Nephron (organoid): ENCODE measurements at regions not wholly inside any gene's neighbourhood (a gene's known extent, or its start where the extent isn't known, plus 50 kb on each side); places are given as distances from the start of the nearest gene placed in this dataset.

Experiments
- H3K27ac Mint-ChIP-seq, 3 experiments: 2 replicates each; pipeline ENCODE4 v1.8.0; 2020; ENCODE audit warnings: mixed read lengths in 3 of 3, mild to moderate bottlenecking in 2 of 3, moderate library complexity in 1 of 3
- H3K27me3 Mint-ChIP-seq: 2 replicates; pipeline ENCODE4 v1.8.0; 2021; ENCODE audit warnings: low read depth, mild to moderate bottlenecking, moderate library complexity, mixed read lengths
- H3K36me3 Mint-ChIP-seq: 2 replicates; pipeline ENCODE4 v1.8.0; 2020; ENCODE audit warnings: low read depth, mixed read lengths
- H3K4me1 Mint-ChIP-seq: 2 replicates; pipeline ENCODE4 v1.8.0; 2020; ENCODE audit warnings: mixed read lengths
- H3K4me3 Mint-ChIP-seq, 3 experiments: 2 replicates each; pipeline ENCODE4 v1.8.0; 2020; ENCODE audit warnings: mild to moderate bottlenecking in 3 of 3, mixed read lengths in 3 of 3, moderate library complexity in 2 of 3
- H3K9me3 Mint-ChIP-seq: 2 replicates; pipeline ENCODE4 v1.8.0; 2020; ENCODE audit warnings: mixed read lengths
- CTCF ChIP-seq, 3 experiments: fragments of 200-600 bp; sonication (generic); IDR thresholded peaks; one replicate each; pipeline ENCODE4 v1.5.0; 2021; ENCODE audit warnings: antibody characterized with exemption in 3 of 3; ENCODE audit not compliant: unreplicated experiment in 3 of 3

DNA sequence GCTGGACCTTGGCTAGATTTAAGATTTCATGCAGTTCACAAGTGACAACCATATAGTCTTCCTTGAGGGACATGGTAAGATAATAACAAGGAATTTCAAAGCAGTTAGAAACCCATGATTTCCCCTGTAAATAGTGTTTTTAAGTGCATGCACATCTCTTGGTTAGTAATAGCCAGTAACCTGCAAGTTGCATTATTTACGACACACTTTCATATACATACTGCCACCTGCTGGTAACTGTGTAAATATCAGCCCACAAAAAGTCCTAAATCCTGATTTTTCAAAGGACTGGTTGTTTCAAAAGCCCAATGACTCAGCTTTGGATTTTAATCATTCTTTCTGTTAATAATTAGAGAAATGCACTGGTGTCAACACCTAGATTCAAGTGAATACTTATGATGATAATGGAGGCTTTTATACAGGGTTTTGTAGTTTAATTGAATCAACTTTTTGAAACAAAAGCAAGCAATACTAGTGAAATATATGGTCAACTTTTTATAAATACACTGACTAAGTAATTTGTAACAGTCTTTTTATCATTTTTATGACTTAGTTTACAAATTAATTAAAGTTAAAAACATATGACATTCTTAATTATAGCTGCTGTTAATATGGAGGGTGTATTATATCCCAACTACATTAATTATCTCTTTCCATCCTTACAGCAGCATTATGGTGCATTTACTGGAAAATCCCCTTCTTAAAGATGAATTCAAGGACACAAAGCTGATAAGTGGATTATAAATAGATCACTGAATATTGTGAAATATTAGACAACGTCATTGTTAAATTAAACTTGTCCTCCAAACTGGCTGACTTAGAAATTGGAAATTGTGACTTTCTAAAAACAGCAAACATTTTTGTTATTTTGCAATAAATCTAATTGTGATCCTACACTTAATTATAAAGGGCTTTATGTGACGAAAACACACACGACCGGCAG is 367.7 kb upstream of the SEMA3D start:
- H3K27ac Mint-ChIP-seq, result peak overlapping the region; percentile 14 to 42 (median 25)
- peaks cover 14% of the 10 kb centered on the region for H3K9me3 Mint-ChIP-seq
- H3K4me3 Mint-ChIP-seq, result no peak overlapping the region
- H3K36me3 Mint-ChIP-seq, result no peaks in the 10 kb centered on the region
- H3K27me3 Mint-ChIP-seq, result peaks cover 3% of the 10 kb centered on the region
- peaks cover 7% of the 10 kb centered on the region for H3K4me1 Mint-ChIP-seq
- TF ChIP-seq CTCF (IDR thresholded peaks at IDR 0.05; ENCODE audit: unreplicated experiment in 3 of 3), result peak; percentile 72 to 79 (median 72)

DNA sequence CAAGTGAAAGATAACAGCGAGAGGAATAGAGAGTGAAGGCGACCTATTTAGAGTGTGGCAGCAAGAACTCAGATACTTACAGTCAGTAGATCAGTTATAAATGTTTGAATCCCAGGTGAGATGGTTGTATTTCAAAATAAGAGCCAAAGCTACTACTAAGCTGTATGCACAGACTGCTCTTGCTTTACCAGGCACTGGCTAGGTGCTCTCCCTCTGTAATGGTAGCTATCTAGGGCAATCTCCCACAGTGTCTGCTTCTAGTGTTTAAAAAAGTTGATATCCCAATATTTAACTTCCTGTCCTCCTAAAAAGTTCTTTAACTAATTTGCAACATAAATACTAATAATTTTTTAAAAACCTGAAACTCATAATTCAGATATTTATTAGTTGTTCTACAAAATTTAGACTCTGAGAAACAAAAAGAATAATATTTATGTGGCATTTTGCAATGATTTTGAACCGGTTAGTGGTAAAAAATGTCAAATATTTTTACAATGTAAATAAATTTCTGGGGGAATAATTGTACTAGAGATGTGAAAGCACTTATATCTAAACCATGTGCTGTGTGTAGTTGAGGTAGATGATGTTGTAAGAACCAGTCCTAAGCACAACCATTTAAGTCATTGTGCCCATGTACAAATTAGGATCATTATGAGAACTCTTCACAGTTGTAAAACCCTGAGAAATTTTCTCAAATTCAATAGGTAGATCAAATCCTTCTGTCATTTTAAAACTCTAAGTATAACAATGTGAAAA is 349.3 kb upstream of the SEMA3D start:
- H3K9me3 Mint-ChIP-seq, result peaks cover 8% of the 10 kb centered on the region
- no peaks in the 10 kb centered on the region for H3K36me3 Mint-ChIP-seq
- H3K4me1 Mint-ChIP-seq, result no peaks in the 10 kb centered on the region
- no peak for TF ChIP-seq CTCF (IDR thresholded peaks at IDR 0.05; ENCODE audit: unreplicated experiment in 3 of 3)
- no peak overlapping the region for H3K4me3 Mint-ChIP-seq
- no peaks in the 10 kb centered on the region for H3K27me3 Mint-ChIP-seq
- no peak overlapping the region for H3K27ac Mint-ChIP-seq

DNA sequence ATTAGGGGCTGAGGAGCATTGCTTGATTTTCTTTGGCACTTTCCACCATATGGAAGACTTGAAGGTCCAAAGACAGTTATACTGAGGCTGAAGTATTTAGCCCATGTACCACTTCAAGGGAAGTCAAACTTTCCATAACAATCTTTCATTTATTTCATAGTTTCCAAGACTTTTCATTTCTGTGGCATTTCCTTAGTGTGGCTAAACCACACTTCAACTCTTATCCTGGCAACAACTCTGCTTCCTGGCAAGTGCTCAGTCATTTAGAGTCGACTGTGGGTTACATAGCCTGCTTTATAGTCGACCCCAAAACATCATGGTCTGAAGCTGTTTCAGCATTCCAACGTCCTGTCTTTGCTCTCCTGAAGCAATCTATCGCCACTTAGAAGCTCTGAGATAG is 343.0 kb upstream of the SEMA3D start:
- H3K4me1 Mint-ChIP-seq, result no peaks in the 10 kb centered on the region
- no peaks in the 10 kb centered on the region for H3K9me3 Mint-ChIP-seq
- no peak for TF ChIP-seq CTCF (IDR thresholded peaks at IDR 0.05; ENCODE audit: unreplicated experiment in 3 of 3)
- no peak overlapping the region for H3K4me3 Mint-ChIP-seq
- no peak overlapping the region for H3K27ac Mint-ChIP-seq
- H3K27me3 Mint-ChIP-seq, result no peaks in the 10 kb centered on the region
- H3K36me3 Mint-ChIP-seq, result no peaks in the 10 kb centered on the region

- no peak for TF ChIP-seq CTCF (IDR thresholded peaks at IDR 0.05; ENCODE audit: unreplicated experiment in 3 of 3)
- no peak overlapping the region for H3K27ac Mint-ChIP-seq
- no peaks in the 10 kb centered on the region for H3K4me1 Mint-ChIP-seq
- H3K27me3 Mint-ChIP-seq, result no peaks in the 10 kb centered on the region
- no peaks in the 10 kb centered on the region for H3K9me3 Mint-ChIP-seq
- no peak overlapping the region for H3K4me3 Mint-ChIP-seq
- no peaks in the 10 kb centered on the region for H3K36me3 Mint-ChIP-seq
Observed at GRCh38 chr7:85529201-85529600, 342.3 kb upstream of the SEMA3D start.

DNA sequence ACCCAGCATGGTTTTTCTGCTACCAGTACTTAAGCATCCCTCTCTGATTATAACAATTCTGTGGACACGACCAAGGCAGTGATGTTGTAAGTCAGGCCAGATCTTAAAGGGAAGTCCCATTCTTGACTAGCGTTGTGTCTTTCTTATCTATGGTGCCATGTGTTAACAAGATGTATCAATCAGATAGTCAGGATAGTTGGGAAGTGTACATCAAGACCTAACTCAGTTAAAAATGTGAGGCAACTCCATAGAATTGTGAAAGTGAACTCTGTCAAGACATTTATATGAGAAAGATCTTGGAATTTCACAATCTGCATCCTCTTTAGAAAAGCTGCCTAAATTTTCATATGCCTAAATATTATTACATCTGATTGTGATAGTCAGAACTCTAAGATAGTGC is 341.7 kb upstream of the SEMA3D start:
- no peak overlapping the region for H3K27ac Mint-ChIP-seq
- H3K9me3 Mint-ChIP-seq, result no peaks in the 10 kb centered on the region
- no peaks in the 10 kb centered on the region for H3K36me3 Mint-ChIP-seq
- no peaks in the 10 kb centered on the region for H3K4me1 Mint-ChIP-seq
- H3K27me3 Mint-ChIP-seq, result no peaks in the 10 kb centered on the region
- no peak overlapping the region for H3K4me3 Mint-ChIP-seq
- no peak for TF ChIP-seq CTCF (IDR thresholded peaks at IDR 0.05; ENCODE audit: unreplicated experiment in 3 of 3)
